GM10248 (cell line): ENCODE measurements at regions not wholly inside any gene's neighbourhood (a gene's known extent, or its start where the extent isn't known, plus 50 kb on each side); places are given as distances from the start of the nearest gene placed in this dataset.

ENCODE experiments used
- CTCF ChIA-PET: fragments of 300-600 bp; sonication (Branson Sonifier 250); formaldehyde crosslinking; extraction: SDS; loops from one replicate; lab custom pipeline; 2021; ENCODE audit warnings: antibody characterized with exemption; lab: Yijun Ruan, JAX
- POLR2A ChIA-PET: fragments of 350-650 bp; sonication (Branson Sonifier 250); formaldehyde crosslinking; extraction: SDS; loops from one replicate; lab custom pipeline; 2020; ENCODE audit warnings: antibody characterized with exemption; lab: Yijun Ruan, JAX
- DNase-seq: peaks from one replicate; pipeline ENCODE4 v3.0.0; 2012; ENCODE audit errors: extremely low spot score
- TF ChIP-seq, protein P1 (sequence below): IDR thresholded peaks from 2 replicates; pipeline ENCODE4 v1.5.1; 2012; ENCODE audit warnings: mild to moderate bottlenecking, low read depth; ENCODE audit errors: extremely low read depth, missing control alignments, control extremely low read depth

DNA sequence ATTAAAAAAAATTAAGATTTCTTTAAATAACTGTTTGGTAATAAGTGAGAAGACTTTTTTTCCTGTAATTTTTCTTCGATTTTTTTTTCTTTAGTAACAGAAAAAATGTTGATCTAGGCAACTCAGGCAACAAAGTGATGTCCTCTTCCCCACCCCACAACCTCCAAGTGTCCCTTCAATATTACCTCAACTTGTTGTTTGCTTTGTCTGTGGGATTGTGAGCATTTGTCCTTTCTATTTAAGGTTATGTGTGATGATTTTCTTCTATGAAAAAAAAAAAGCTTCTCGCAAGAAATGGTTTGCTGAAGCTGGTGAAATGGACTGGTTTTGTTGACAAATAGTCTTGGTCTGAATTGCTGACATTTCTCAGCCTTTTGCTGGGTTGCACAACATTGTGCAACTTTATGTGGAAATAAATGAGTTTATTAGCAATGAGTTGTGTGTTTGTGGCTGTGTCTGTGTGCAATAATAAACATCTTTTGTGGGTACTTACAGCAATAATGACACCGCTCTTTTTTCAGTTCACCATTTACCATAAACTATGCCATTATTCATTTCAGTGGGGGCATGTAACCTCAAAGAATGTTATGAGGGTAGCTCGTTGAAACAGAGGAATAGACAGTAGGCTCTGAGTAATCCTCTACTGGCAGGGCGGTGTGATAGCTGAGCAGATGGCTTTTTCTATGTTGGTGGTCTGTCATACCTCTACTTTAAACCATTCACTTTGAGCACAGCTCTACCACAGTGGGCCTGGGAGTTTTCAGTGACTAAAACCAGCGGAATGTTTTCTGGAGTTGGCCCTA is 218.4 kb downstream of the HLX start:
- ChIA-PET CTCF (interaction anchor here (0.8 to 1.4 kb wide), 6 partner anchors 10 to 105 kb away, joined by 3 to 5 read pairs (median 3); no protein-coding TSS in a partner anchor), POLR2A (no interaction called here)
- TF ChIP-seq, protein P1, sequence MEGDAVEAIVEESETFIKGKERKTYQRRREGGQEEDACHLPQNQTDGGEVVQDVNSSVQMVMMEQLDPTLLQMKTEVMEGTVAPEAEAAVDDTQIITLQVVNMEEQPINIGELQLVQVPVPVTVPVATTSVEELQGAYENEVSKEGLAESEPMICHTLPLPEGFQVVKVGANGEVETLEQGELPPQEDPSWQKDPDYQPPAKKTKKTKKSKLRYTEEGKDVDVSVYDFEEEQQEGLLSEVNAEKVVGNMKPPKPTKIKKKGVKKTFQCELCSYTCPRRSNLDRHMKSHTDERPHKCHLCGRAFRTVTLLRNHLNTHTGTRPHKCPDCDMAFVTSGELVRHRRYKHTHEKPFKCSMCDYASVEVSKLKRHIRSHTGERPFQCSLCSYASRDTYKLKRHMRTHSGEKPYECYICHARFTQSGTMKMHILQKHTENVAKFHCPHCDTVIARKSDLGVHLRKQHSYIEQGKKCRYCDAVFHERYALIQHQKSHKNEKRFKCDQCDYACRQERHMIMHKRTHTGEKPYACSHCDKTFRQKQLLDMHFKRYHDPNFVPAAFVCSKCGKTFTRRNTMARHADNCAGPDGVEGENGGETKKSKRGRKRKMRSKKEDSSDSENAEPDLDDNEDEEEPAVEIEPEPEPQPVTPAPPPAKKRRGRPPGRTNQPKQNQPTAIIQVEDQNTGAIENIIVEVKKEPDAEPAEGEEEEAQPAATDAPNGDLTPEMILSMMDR = no peak
- DNase-seq = no peak

DNA sequence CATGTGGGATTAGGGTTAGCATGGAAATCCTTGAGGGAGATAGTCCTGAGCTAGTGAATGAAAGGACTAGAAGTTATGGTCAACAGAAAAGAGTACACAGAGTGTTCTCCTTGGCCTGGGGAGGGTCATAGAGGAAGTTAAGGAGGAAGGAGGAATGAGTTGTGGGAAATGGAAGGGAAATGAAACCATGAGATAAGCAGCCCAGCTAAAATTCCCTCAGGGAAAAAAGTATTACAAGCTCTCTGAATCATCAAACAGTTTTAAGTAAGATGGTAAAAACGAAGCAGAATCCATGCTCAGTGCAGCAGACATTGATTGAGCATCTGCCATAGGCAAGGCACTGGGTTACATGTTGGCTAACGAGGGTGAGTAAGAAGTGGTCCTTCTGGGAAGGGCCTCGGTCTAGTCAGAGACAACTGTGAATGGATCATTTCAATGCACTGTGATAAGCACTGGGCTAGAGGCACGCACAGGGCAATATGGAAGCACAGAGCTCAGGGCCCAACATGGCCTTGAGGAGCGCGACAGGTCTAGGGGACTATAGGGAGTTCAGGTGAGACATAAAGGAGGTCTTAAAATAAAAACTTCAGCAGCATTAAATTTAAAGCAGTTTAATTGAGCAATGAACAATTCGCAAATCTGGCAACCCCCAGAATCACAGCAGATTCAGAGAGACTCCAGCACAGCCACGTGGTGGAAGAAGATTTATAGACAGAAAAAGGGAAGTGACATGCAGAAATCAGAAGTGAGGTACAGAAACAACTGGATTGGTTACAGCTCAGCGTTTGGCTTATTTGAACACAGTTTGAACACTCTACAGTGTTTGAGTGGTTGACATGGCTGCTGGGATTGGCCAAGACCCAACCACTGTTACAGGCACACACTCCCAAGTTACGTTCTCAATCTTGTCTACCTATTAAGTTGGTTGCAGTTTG is 219.5 kb downstream of the HLX start:
- POLR2A ChIA-PET = no interaction called here
- no peak for DNase-seq
- TF ChIP-seq, protein P1 = no peak
- CTCF ChIA-PET = interaction anchor here (0.8 to 1.4 kb wide), 6 partner anchors 11 to 104 kb away, joined by 3 to 5 read pairs (median 3); no protein-coding TSS in a partner anchor

DNA sequence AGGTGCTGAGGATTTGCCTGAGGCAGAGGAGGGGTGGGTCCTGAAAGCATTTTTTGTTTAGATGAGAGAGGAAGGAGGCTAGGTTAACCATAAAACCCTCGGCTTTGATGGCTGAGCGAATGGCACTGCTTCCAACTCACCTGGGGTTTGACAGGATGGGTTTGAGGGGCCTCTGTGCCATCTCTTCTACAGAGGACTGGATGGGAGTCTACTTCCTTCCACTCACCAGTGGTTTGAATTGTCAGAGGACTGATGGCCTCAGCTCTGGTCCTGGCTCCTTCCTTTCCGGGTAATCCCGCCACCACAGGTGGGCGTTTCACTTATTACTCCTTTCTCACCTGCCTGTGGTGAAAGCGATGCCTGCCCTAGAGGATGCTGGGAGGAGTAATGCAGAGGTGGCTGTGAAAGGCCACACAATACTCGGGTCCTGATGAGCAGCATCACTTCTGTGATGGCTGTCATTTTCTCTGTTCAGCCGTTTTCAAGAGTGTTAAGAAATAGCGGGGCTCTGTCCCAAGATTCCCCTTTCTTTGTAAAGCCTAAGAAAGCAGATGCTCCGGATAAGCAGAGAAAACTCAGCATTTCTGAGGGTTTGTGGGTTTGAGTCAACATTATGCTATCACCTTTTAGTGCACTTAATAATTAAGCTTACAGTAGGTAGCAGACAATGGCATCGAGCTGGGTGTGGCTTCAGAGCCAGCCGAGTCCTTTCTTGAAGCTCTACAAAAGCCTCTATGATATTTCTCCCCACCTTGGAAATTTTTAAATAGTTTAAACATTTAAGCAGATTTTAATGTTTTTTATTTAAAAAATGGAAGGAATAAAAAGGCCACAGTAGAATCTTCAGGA is 220.7 kb downstream of the HLX start:
- POLR2A ChIA-PET = no interaction called here
- TF ChIP-seq, protein P1 = no peak
- no peak for DNase-seq

DNA sequence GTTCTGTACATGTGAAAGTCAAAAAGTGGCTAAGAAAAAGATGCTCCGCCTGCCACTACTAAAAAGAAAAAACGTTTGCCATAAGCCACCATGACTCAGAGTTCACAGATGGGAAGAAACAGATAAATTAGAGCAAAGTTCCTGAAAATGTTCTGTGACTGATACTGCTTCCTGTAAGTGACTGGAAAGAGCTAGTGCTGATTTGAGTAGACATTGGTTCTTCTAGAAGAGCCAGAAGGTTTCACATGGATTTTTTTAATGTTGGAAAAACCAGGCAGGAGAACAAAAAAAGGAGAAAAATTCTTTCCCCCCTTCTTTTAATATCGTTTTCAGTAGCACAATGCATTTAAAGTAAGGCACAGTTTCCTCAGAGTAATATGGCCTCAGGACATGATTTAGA is 221.4 kb downstream of the HLX start:
- TF ChIP-seq, protein P1 = no peak
- POLR2A ChIA-PET = no interaction called here
- CTCF ChIA-PET = no interaction called here
- no peak for DNase-seq

More for the DNA sequence above, 220.7 kb downstream of the HLX start:
- CTCF ChIA-PET = no interaction called here

DNA sequence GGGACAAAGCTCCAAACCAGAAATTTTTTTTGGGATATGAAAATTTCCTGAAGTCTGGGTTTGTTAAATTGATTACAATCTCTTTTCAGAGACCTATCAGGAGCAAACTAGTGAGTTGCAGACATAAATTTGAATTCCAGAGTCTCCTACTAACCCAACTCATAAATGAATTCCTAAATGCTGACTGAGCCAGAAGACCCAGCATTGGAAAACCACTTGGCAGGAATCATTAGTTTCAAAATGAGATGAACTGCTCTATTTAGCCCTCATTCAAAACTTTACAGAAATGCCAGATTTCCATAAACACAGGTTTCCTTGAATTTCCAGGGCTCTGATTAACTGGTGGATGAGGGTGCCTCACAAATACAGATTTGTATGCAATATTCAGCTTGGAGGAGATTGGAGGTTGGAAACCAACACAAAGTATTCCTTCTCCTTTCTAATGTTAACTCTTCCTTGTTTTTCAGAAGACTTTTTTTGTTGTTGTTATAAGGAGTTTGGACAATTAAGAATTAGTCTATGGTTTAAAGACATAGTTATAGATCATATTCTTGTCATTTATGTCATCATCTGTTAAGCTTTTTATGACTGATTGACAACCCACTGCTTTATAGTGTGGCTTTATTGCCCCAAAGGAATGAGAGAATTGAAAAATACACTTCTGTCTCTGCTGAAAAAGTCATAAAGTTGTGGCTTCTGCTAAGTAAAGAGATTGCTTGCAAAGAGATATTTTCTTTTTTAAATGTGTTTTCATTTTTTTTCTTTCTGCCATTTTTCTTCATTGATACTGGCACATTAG is 222.8 kb downstream of the HLX start:
- CTCF ChIA-PET = interaction anchor here (1.0 kb wide), 1 partner anchor 8 kb away, joined by 4 read pairs; no protein-coding TSS in a partner anchor
- TF ChIP-seq, protein P1 = no peak
- DNase-seq = no peak
- POLR2A ChIA-PET = no interaction called here
